H9 (cell line): ENCODE measurements at regions not wholly inside any gene's neighbourhood (a gene's known extent, or its start where the extent isn't known, plus 50 kb on each side); places are given as distances from the start of the nearest gene placed in this dataset.

ENCODE experiments used
- DNase-seq: peaks from one replicate; pipeline ENCODE4 v3.0.0-alpha.2; 2017
- H2AFZ ChIP-seq: one replicate; pipeline ENCODE4 v1.6.1; 2013; ENCODE audit warnings: mild to moderate bottlenecking, low read length, control low read depth, moderate library complexity
- H2AK5ac ChIP-seq: 2 replicates; pipeline ENCODE4 v1.6.1; 2013; ENCODE audit warnings: low read length, control low read depth, mixed read lengths; ENCODE audit not compliant: insufficient read length
- H2BK120ac ChIP-seq: one replicate; pipeline ENCODE4 v1.6.1; 2013; ENCODE audit warnings: low read depth, mild to moderate bottlenecking, low read length, control low read depth, inconsistent platforms; ENCODE audit not compliant: poor library complexity, severe bottlenecking
- H2BK12ac ChIP-seq: 2 replicates; pipeline ENCODE4 v1.6.1; 2013; ENCODE audit warnings: low read length, control low read depth, mixed read lengths, low read depth; ENCODE audit not compliant: insufficient read length
- H2BK15ac ChIP-seq: 2 replicates; pipeline ENCODE4 v1.6.1; 2013; ENCODE audit warnings: low read depth, low read length, control low read depth
- H2BK20ac ChIP-seq: one replicate; pipeline ENCODE4 v1.6.1; 2013; ENCODE audit warnings: low read depth, mild to moderate bottlenecking, low read length, control low read depth, inconsistent platforms; ENCODE audit not compliant: poor library complexity, severe bottlenecking
- H2BK5ac ChIP-seq: 2 replicates; pipeline ENCODE4 v1.6.1; 2013; ENCODE audit warnings: low read length, control low read depth, mixed read lengths; ENCODE audit not compliant: insufficient read length
- H3K14ac ChIP-seq: 2 replicates; pipeline ENCODE4 v1.6.1; 2013; ENCODE audit warnings: low read length, control low read depth; ENCODE audit not compliant: insufficient read depth
- H3K18ac ChIP-seq: 2 replicates; pipeline ENCODE4 v1.6.1; 2013; ENCODE audit warnings: low read depth, mild to moderate bottlenecking, mixed read lengths, low read length, control low read depth; ENCODE audit not compliant: insufficient read length
- H3K23ac ChIP-seq: 2 replicates; pipeline ENCODE4 v1.6.1; 2013; ENCODE audit warnings: low read length, control low read depth, mixed read lengths, low read depth; ENCODE audit not compliant: insufficient read length
- H3K23me2 ChIP-seq: 2 replicates; pipeline ENCODE4 v1.6.1; 2013; ENCODE audit warnings: low read depth, mild to moderate bottlenecking, mixed read lengths, low read length, control low read depth; ENCODE audit not compliant: insufficient read length, poor library complexity, severe bottlenecking
- H3K27ac ChIP-seq: 2 replicates; pipeline ENCODE4 v1.5.1; 2013; ENCODE audit warnings: low read length, control low read depth, mixed read lengths, low read depth; ENCODE audit not compliant: insufficient read length
- H3K27me3 ChIP-seq: 2 replicates; pipeline ENCODE4 v1.6.1; 2013; ENCODE audit warnings: low read length, control low read depth, inconsistent platforms; ENCODE audit not compliant: insufficient read depth
- H3K4ac ChIP-seq: 2 replicates; pipeline ENCODE4 v1.6.1; 2013; ENCODE audit warnings: low read depth, mild to moderate bottlenecking, control low read depth, inconsistent platforms, low read length, moderate library complexity
- H3K4me1 ChIP-seq: 2 replicates; pipeline ENCODE4 v1.6.1; 2013; ENCODE audit warnings: low read length, control low read depth, inconsistent platforms; ENCODE audit not compliant: insufficient read depth
- H3K4me2 ChIP-seq: 2 replicates; pipeline ENCODE4 v1.6.1; 2013; ENCODE audit warnings: low read length, control low read depth, mixed read lengths; ENCODE audit not compliant: insufficient read length, insufficient read depth
- H3K56ac ChIP-seq: 2 replicates; pipeline ENCODE4 v1.6.1; 2013; ENCODE audit warnings: low read depth, mild to moderate bottlenecking, mixed read lengths, low read length, control low read depth; ENCODE audit not compliant: insufficient read length
- H3K79me1 ChIP-seq: 2 replicates; pipeline ENCODE4 v1.6.1; 2013; ENCODE audit warnings: low read depth, mild to moderate bottlenecking, moderate library complexity, low read length, control low read depth, inconsistent platforms; ENCODE audit not compliant: insufficient read depth, poor library complexity, severe bottlenecking
- H3K79me2 ChIP-seq: 2 replicates; pipeline ENCODE4 v1.6.1; 2013; ENCODE audit warnings: low read length, control low read depth, inconsistent platforms; ENCODE audit not compliant: insufficient read depth
- H3K9ac ChIP-seq: 2 replicates; pipeline ENCODE4 v1.6.1; 2013; ENCODE audit warnings: low read length, control low read depth, mixed read lengths; ENCODE audit not compliant: insufficient read length; ENCODE audit errors: extremely low read depth
- H3K9me3 ChIP-seq: one replicate; pipeline ENCODE4 v1.6.1; 2013; ENCODE audit warnings: low read depth, low read length, inconsistent platforms; ENCODE audit not compliant: control insufficient read depth
- H3T11ph ChIP-seq: one replicate; pipeline ENCODE4 v1.6.1; 2013; ENCODE audit warnings: mild to moderate bottlenecking, low read length, control low read depth, inconsistent platforms
- H4K20me1 ChIP-seq: one replicate; pipeline ENCODE4 v1.6.1; 2013; ENCODE audit not compliant: control insufficient read depth, insufficient read length, insufficient read depth
- H4K5ac ChIP-seq: 2 replicates; pipeline ENCODE4 v1.6.1; 2013; ENCODE audit warnings: low read depth, mild to moderate bottlenecking, mixed read lengths, low read length, control low read depth; ENCODE audit not compliant: insufficient read length
- H4K8ac ChIP-seq: replicated peaks from 2 replicates; pipeline ENCODE4 v1.6.1; 2013; ENCODE audit warnings: low read length, control low read depth, mixed read lengths, low read depth; ENCODE audit not compliant: insufficient read length
- H4K91ac ChIP-seq: 2 replicates; pipeline ENCODE4 v1.6.1; 2013; ENCODE audit warnings: low read depth, mild to moderate bottlenecking, moderate library complexity, mixed read lengths, low read length, control low read depth; ENCODE audit not compliant: insufficient read length
- H3K27ac Mint-ChIP-seq, 3 experiments: 2 replicates in 2 of 3; 3 replicates in 1 of 3; pipeline ENCODE4 v1.8.0; 2020 to 2021; ENCODE audit warnings: mixed read lengths in 3 of 3, mild to moderate bottlenecking in 1 of 3, moderate library complexity in 1 of 3
- H3K27me3 Mint-ChIP-seq: 2 replicates; pipeline ENCODE4 v1.8.0; 2021; ENCODE audit warnings: low read depth, mild to moderate bottlenecking, moderate library complexity, mixed read lengths
- H3K36me3 Mint-ChIP-seq, 3 experiments: 2 replicates in 2 of 3; 3 replicates in 1 of 3; pipeline ENCODE4 v1.8.0; 2020 to 2021; ENCODE audit warnings: low read depth in 3 of 3, mixed read lengths in 3 of 3; ENCODE audit not compliant: insufficient read depth in 1 of 3
- H3K4me1 Mint-ChIP-seq, 2 experiments: 2 replicates each; pipeline ENCODE4 v1.8.0; 2020; ENCODE audit warnings: mixed read lengths in 2 of 2
- H3K4me3 Mint-ChIP-seq, 2 experiments: 2 replicates in 1 of 2; 3 replicates in 1 of 2; pipeline ENCODE4 v1.8.0; 2020 to 2021; ENCODE audit warnings: mild to moderate bottlenecking in 2 of 2, mixed read lengths in 2 of 2, moderate library complexity in 1 of 2
- H3K9me3 Mint-ChIP-seq, 2 experiments: 2 replicates in 1 of 2; 3 replicates in 1 of 2; pipeline ENCODE4 v1.8.0; 2020; ENCODE audit warnings: mild to moderate bottlenecking in 2 of 2, mixed read lengths in 2 of 2, moderate library complexity in 1 of 2
- CTCF ChIP-seq: fragments of 200-600 bp; sonication (generic); conservative IDR thresholded peaks from 3 replicates; pipeline ENCODE4 v1.8.0; 2021; ENCODE audit warnings: antibody characterized with exemption, mild to moderate bottlenecking

GRCh38 chr11:103539166-103539565, 429.9 kb downstream of the DYNC2H1 start:
- H3K14ac ChIP-seq = no peak overlapping the region
- no peak overlapping the region for H2AK5ac ChIP-seq
- no peak overlapping the region for H3K4me2 ChIP-seq
- no peak overlapping the region for H3K56ac ChIP-seq
- H3K18ac ChIP-seq = no peak overlapping the region
- H3K9me3 ChIP-seq = peaks cover 9% of the 10 kb centered on the region
- no peak overlapping the region for H3K27ac ChIP-seq
- Mint-ChIP-seq H3K9me3 (peaks cover 13 to 16% of the 10 kb centered on the region in 2 experiments), H3K36me3 (peaks cover 0 to 8% (median 5%) of the 10 kb centered on the region in 3 experiments; a peak in 3 of 7 replicates), H3K27me3 (no peaks in the 10 kb centered on the region), H3K4me1 (peaks cover 14% of the 10 kb centered on the region in 2 experiments), H3K27ac (no peak overlapping the region), H3K4me3 (no peak overlapping the region)
- no peaks in the 10 kb centered on the region for H3K23me2 ChIP-seq
- no peak overlapping the region for H2BK20ac ChIP-seq
- no peaks in the 10 kb centered on the region for H4K20me1 ChIP-seq
- H4K8ac ChIP-seq = no peak overlapping the region
- no peak overlapping the region for H3K9ac ChIP-seq
- H2BK120ac ChIP-seq = no peak overlapping the region
- H3K23ac ChIP-seq = no peak overlapping the region
- no peak for DNase-seq
- no peak for TF ChIP-seq CTCF
- no peak overlapping the region for H2BK5ac ChIP-seq
- no peaks in the 10 kb centered on the region; the same call in 1 of the 2 replicates for H3K4me1 ChIP-seq
- H2BK15ac ChIP-seq = no peak overlapping the region
- no peak overlapping the region for H3K4ac ChIP-seq
- H3K79me2 ChIP-seq = no peaks in the 10 kb centered on the region
- no peak overlapping the region for H2BK12ac ChIP-seq
- no peak overlapping the region for H4K5ac ChIP-seq
- H2AFZ ChIP-seq = no peak overlapping the region
- no peaks in the 10 kb centered on the region for H3K27me3 ChIP-seq
- no peak overlapping the region for H4K91ac ChIP-seq
- no peaks in the 10 kb centered on the region for H3K79me1 ChIP-seq
- no peak overlapping the region for H3T11ph ChIP-seq
